HepG2 (cell line): ENCODE measurements at regions not wholly inside any gene's neighbourhood (a gene's known extent, or its start where the extent isn't known, plus 50 kb on each side); places are given as distances from the start of the nearest gene placed in this dataset.

Experiments used
- ATF5 ChIP-seq: sonication (generic); formaldehyde crosslinking; IDR thresholded peaks from 2 replicates; pipeline ENCODE4 v1.4.0; 2020; ENCODE audit warnings: mild to moderate bottlenecking, low read depth, missing genetic modification reagents
- CREB1 ChIP-seq, 2 experiments: fragments of 450-650 bp in 1 of 2; IDR thresholded peaks; 2 replicates each; pipeline ENCODE4 v1.6.1; 2016 to 2017; ENCODE audit warnings: control low read depth in 1 of 2, mild to moderate bottlenecking in 1 of 2, missing compliant biosample characterization in 1 of 2, missing genetic modification characterization in 1 of 2
- CTCF ChIP-seq: sonication (generic); formaldehyde crosslinking; IDR thresholded peaks from 2 replicates; pipeline ENCODE4 v1.5.0; 2020; ENCODE audit warnings: mild to moderate bottlenecking, missing genetic modification reagents, moderate library complexity
- HCFC1 ChIP-seq: fragments of 150-350 bp; IDR thresholded peaks from 2 replicates; pipeline ENCODE4 v1.6.1; 2014; ENCODE audit warnings: low read depth, low read length
- HMG20B ChIP-seq: conservative IDR thresholded peaks from 2 replicates; pipeline ENCODE4 v1.6.1; 2016; ENCODE audit warnings: missing genetic modification reagents, missing compliant biosample characterization
- NR3C1 ChIP-seq: sonication (generic); formaldehyde crosslinking; IDR thresholded peaks from 2 replicates; pipeline ENCODE4 v1.4.0; 2020; ENCODE audit warnings: missing genetic modification reagents
- PRDM4 ChIP-seq: sonication (generic); formaldehyde crosslinking; IDR thresholded peaks from 2 replicates; pipeline ENCODE4 v1.9.0; 2021; ENCODE audit warnings: missing genetic modification reagents, borderline replicate concordance
- REST ChIP-seq, 2 experiments: IDR thresholded peaks; 2 replicates each; pipeline ENCODE4 v1.6.1; 2011 to 2012; ENCODE audit warnings: low read length in 2 of 2, borderline replicate concordance in 1 of 2, low read depth in 1 of 2, mild to moderate bottlenecking in 1 of 2, moderate library complexity in 1 of 2
- SRSF1 ChIP-seq: fragments of 200-400 bp; formaldehyde crosslinking; optimal IDR thresholded peaks from 2 replicates; pipeline ENCODE3; 2017; ENCODE audit warnings: mild to moderate bottlenecking, low read depth, low read length, moderate library complexity
- SRSF9 ChIP-seq: fragments of 200-400 bp; formaldehyde crosslinking; IDR thresholded peaks from 2 replicates; pipeline ENCODE4 v1.6.1; 2018; ENCODE audit warnings: borderline replicate concordance, mild to moderate bottlenecking, low read depth, low read length; ENCODE audit not compliant: insufficient read depth, poor library complexity, severe bottlenecking
- TAF1 ChIP-seq: sonication (generic); formaldehyde crosslinking; IDR thresholded peaks from 2 replicates; pipeline ENCODE4 v1.4.0; 2020; ENCODE audit warnings: missing genetic modification reagents
- USF2 ChIP-seq, 2 experiments: sonication (generic) in 1 of 2; formaldehyde crosslinking in 1 of 2; IDR thresholded peaks; 2 replicates each; pipeline versions ENCODE4 v1.5.1 to v1.6.1; 2011 to 2020; ENCODE audit warnings: borderline replicate concordance in 1 of 2, low read depth in 1 of 2, low read length in 1 of 2, mild to moderate bottlenecking in 1 of 2, missing genetic modification reagents in 1 of 2, moderate library complexity in 1 of 2
- ZBTB1 ChIP-seq: sonication (generic); formaldehyde crosslinking; IDR thresholded peaks from 2 replicates; pipeline ENCODE4 v1.4.0; 2020; ENCODE audit warnings: missing genetic modification reagents, borderline replicate concordance
- ZNF20 ChIP-seq: sonication (generic); formaldehyde crosslinking; IDR thresholded peaks from 2 replicates; pipeline ENCODE4 v1.4.0; 2020; ENCODE audit warnings: mild to moderate bottlenecking, moderate library complexity, missing genetic modification reagents

GRCh38 chr18:66873899-66874298, 270.0 kb upstream of the CDH19 start:
- no peak for TF ChIP-seq ATF5 (CRISPR knock-in tag)
- no peak for TF ChIP-seq ZBTB1 (CRISPR knock-in tag)
- no peak for TF ChIP-seq USF2 (IDR thresholded peaks at IDR 0.05; ENCODE audit: low read depth, low read length)
- no peak for TF ChIP-seq USF2 (CRISPR knock-in tag; IDR thresholded peaks at IDR 0.05; ENCODE audit: borderline replicate concordance)
- no peak for TF ChIP-seq CREB1 (IDR thresholded peaks at IDR 0.05)
- no peak for TF ChIP-seq CREB1 (CRISPR knock-in tag; IDR thresholded peaks at IDR 0.05)
- TF ChIP-seq HCFC1: no peak
- no peak for TF ChIP-seq HMG20B
- TF ChIP-seq ZNF20: no peak
- TF ChIP-seq SRSF9: no peak
- TF ChIP-seq PRDM4 (CRISPR knock-in tag): no peak
- TF ChIP-seq SRSF1: no peak
- TF ChIP-seq CTCF: no peak
- no peak for TF ChIP-seq TAF1 (CRISPR knock-in tag)
- no peak for TF ChIP-seq NR3C1 (CRISPR knock-in tag)
- TF ChIP-seq REST (IDR thresholded peaks at IDR 0.05; ENCODE audit: borderline replicate concordance in 1 of 2, low read depth in 1 of 2, low read length in 2 of 2): no peak
